GM13976 (cell line): ENCODE measurements at regions not wholly inside any gene's neighbourhood (a gene's known extent, or its start where the extent isn't known, plus 50 kb on each side); places are given as distances from the start of the nearest gene placed in this dataset.

Source experiments
- DNase-seq: peaks from one replicate; pipeline ENCODE4 v3.0.0; 2012; ENCODE audit warnings: low spot score
- CTCF ChIP-seq: IDR thresholded peaks from 2 replicates; pipeline ENCODE4 v1.5.1; 2012; ENCODE audit warnings: borderline replicate concordance, mild to moderate bottlenecking; ENCODE audit not compliant: insufficient read depth; ENCODE audit errors: extremely low read depth, missing control alignments, control extremely low read depth
- in situ Hi-C: fragments of 300-500 bp; cut with MboI; formaldehyde crosslinking; loops from one replicate; pipeline ENCODE4 v1.12.0; 2022; ENCODE audit warnings: low sequenced_read_pairs, mixed read lengths, inconsistent platforms; ENCODE audit not compliant: unreplicated experiment

DNA sequence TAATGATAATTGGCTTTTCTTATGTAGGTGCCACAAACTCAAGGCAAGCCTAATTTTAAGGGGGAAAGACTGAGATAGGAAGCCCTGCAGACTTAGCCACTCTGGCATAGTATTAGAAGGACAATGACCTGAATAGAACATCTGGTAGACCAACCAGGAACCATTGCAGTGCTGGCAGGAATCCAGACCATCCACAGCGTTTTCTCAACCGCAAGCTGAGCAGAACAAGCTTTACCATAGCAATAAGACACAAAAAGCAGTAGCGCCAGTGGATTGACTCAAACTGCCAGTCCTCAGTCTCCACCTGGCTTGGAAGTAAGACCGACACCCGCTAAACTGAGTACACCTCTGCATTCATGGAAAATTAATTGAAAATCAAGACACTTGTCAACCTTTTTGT, 141.3 kb upstream of the LPAR1 start:
- in situ Hi-C loops: no loop called here
- DNase-seq: no peak

DNA sequence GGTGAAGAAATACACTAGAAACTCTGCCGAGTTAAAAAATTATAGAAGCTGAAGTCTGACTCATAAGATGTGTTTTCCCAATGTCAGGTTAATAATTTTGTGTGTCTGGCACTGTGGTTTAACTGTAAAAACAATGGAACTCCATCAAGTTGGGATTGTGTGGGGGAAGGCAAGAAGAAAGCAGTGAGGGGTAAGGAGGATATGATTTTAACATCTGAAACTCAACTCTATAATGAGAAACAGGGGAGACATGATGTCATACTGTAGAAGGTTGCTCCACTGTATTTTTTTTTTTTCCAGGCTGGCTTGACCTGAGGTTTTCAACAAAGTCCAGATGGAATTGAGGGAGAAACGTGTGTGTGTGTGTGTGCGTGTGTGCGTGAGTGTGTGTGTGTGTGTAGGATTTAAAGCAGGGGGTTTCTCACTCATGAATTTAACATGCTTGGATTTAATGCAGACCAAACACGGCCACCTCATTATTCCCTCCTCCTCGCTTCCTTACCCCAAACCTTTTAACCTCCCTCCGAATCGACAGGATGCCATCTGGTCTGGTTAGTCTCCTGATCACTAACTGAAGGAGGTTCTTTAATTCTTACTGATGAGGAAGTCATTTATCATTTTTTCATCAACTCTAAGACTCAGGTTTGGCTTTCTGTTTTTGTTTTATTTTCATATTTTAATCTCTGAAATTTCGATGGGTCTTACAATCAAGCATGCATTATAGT, 140.2 kb upstream of the LPAR1 start:
- TF ChIP-seq CTCF: no peak
- in situ Hi-C loops: no loop called here
- no peak for DNase-seq

More for the DNA sequence above, 141.3 kb upstream of the LPAR1 start:
- TF ChIP-seq CTCF: no peak

DNA sequence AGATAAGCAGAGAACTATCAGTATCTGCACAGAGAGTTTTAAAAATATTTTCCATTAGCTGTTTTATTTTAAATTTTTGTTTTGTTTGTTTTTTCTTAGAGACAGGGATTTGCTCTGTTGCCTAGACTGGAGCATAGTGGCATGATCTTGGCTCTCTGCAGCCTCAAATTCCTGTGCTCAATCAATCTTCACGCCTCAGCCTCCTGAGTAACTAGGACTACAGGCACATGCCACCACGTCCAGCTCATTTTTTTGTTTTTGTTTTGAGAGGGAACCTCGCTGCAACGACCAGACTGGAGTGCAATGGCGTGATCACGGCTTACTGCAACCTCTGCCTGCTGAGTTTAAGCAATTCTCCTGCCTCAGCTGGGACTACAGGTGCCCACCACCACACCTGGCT, 138.2 kb upstream of the LPAR1 start:
- in situ Hi-C loops: no loop called here
- DNase-seq: no peak
- TF ChIP-seq CTCF: no peak

GRCh38 chr9:111175350-111175749, 137.1 kb upstream of the LPAR1 start:
- no peak for TF ChIP-seq CTCF
- in situ Hi-C loops: no loop called here
- DNase-seq: no peak

- TF ChIP-seq CTCF: no peak
- DNase-seq: no peak
- in situ Hi-C loops: no loop called here
Measured at GRCh38 chr9:111167341-111167740, 129.1 kb upstream of the LPAR1 start.

GRCh38 chr9:111163716-111164389, 125.6 kb upstream of the LPAR1 start:
- in situ Hi-C loops: no loop called here
- TF ChIP-seq CTCF: no peak
- DNase-seq: no peak

DNA sequence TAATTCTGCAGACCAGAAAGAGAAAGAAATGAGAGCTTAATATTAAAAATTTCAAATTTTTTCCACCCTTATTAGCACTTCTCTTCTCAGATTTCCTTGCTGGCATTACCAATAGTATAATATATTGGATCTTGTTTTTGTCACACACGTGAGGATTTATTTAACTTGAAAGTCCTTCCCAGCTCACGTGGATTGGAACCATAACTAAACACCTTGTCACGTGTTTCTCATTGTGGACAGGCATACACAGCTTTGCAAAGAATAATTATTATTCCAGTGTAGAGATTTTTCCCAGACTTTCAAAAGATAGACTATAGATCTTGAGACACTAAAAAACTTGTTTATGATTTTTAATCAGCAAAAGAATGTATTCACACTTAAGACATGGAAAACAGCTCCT, 123.8 kb upstream of the LPAR1 start:
- in situ Hi-C loops: no loop called here
- TF ChIP-seq CTCF: no peak
- DNase-seq: no peak
